GM23248 (cell line): ENCODE measurements at regions not wholly inside any gene's neighbourhood (a gene's known extent, or its start where the extent isn't known, plus 50 kb on each side); places are given as distances from the start of the nearest gene placed in this dataset.

ENCODE experiments used
- DNase-seq: peaks from one replicate; pipeline ENCODE4 v3.0.0-alpha.2; 2015
- H2AFZ ChIP-seq: fragments of 200-600 bp; sonication (generic); 2 replicates; pipeline ENCODE4 v1.6.1; 2016; ENCODE audit warnings: antibody characterized with exemption
- H3F3A ChIP-seq: fragments of 200-600 bp; sonication (generic); 2 replicates; pipeline ENCODE4 v1.6.1; 2016; ENCODE audit warnings: mild to moderate bottlenecking, antibody characterized with exemption, mixed run types; ENCODE audit not compliant: insufficient read depth
- H3K27ac ChIP-seq: fragments of 200-600 bp; sonication (generic); 2 replicates; pipeline ENCODE4 v1.5.1; 2016; ENCODE audit warnings: mild to moderate bottlenecking
- H3K27me3 ChIP-seq: fragments of 200-600 bp; sonication (generic); replicated peaks from 2 replicates; pipeline ENCODE4 v1.6.1; 2016; ENCODE audit warnings: mild to moderate bottlenecking; ENCODE audit not compliant: insufficient read depth
- H3K36me3 ChIP-seq: fragments of 200-600 bp; sonication (generic); 2 replicates; pipeline ENCODE4 v1.6.1; 2016; ENCODE audit warnings: low read depth, mild to moderate bottlenecking
- H3K4me1 ChIP-seq: fragments of 200-600 bp; sonication (generic); 2 replicates; pipeline ENCODE4 v1.6.1; 2016; ENCODE audit warnings: mild to moderate bottlenecking; ENCODE audit not compliant: insufficient read depth
- H3K4me2 ChIP-seq: fragments of 200-600 bp; sonication (generic); one replicate; pipeline ENCODE4 v1.6.1; 2016; ENCODE audit warnings: mild to moderate bottlenecking; ENCODE audit not compliant: unreplicated experiment
- H3K4me3 ChIP-seq: fragments of 200-600 bp; sonication (generic); 2 replicates; pipeline ENCODE4 v1.5.1; 2016; ENCODE audit warnings: mild to moderate bottlenecking
- H3K79me2 ChIP-seq: fragments of 200-600 bp; sonication (generic); 2 replicates; pipeline ENCODE4 v1.6.1; 2016; ENCODE audit warnings: mild to moderate bottlenecking; ENCODE audit not compliant: insufficient read depth
- H3K9ac ChIP-seq: fragments of 200-600 bp; sonication (generic); 2 replicates; pipeline ENCODE4 v1.6.1; 2016; ENCODE audit warnings: mild to moderate bottlenecking
- H3K9me2 ChIP-seq: fragments of 200-600 bp; sonication (generic); 2 replicates; pipeline ENCODE4 v1.6.1; 2016; ENCODE audit warnings: mixed run types, mild to moderate bottlenecking, moderate library complexity; ENCODE audit not compliant: insufficient read depth
- H3K9me3 ChIP-seq: fragments of 200-600 bp; sonication (generic); one replicate; pipeline ENCODE4 v1.6.1; 2017; ENCODE audit warnings: low read depth
- H4K20me1 ChIP-seq: fragments of 200-600 bp; sonication (generic); 2 replicates; pipeline ENCODE4 v1.6.0; 2016; ENCODE audit not compliant: insufficient read depth
- EZH2 ChIP-seq: fragments of 200-600 bp; sonication (generic); IDR thresholded peaks from 2 replicates; pipeline ENCODE4 v1.6.1; 2018; ENCODE audit warnings: antibody characterized with exemption, mild to moderate bottlenecking; ENCODE audit not compliant: insufficient read depth, poor library complexity, severe bottlenecking
- EZH2phosphoT487 ChIP-seq: fragments of 200-600 bp; sonication (generic); IDR thresholded peaks from 2 replicates; pipeline ENCODE4 v1.6.1; 2018; ENCODE audit warnings: antibody characterized with exemption, moderate library complexity, mild to moderate bottlenecking, low read depth; ENCODE audit not compliant: insufficient read depth
- WGBS, 2 experiments: methylation state at CpG; one replicate each; pipeline ENCODE4 v1.1.6; 2015 to 2017; ENCODE audit warnings: low lambda C conversion rate in 2 of 2, low coverage in 1 of 2; ENCODE audit errors: missing lambda C conversion rate in 2 of 2; 5-methylcytosine and 5-hydroxymethylcytosine counted together
- in situ Hi-C: fragments of 300-500 bp; cut with MboI; formaldehyde crosslinking; loops from 2 replicates; pipeline ENCODE4 v1.15.0; 2020

GRCh38 chr4:104906276-104906675 lies 240.4 kb upstream of the TET2 start:
- no peak for DNase-seq
- Histone ChIP-seq H3K4me2 (no peak overlapping the region), H3K79me2 (no peaks in the 10 kb centered on the region), H3K9ac (no peak overlapping the region), H3K4me3 (no peak overlapping the region), H3K4me1 (no peaks in the 10 kb centered on the region), H2AFZ (no peak overlapping the region), H3K9me3 (no peaks in the 10 kb centered on the region), H4K20me1 (no peaks in the 10 kb centered on the region), H3K9me2 (no peaks in the 10 kb centered on the region), H3F3A (no peaks in the 10 kb centered on the region), H3K36me3 (no peaks in the 10 kb centered on the region), H3K27ac (no peak overlapping the region), H3K27me3 (no peaks in the 10 kb centered on the region)
- in situ Hi-C loops = no loop called here
- TF ChIP-seq EZH2 (no peak), EZH2phosphoT487 (no peak)
- 0% methylated on average over 2 of the region's 2 CpGs for WGBS, 2 experiments

GRCh38 chr4:104907074-104907649 lies 239.5 kb upstream of the TET2 start:
- H3K4me2 ChIP-seq = no peak overlapping the region
- DNase-seq = no peak
- no peak overlapping the region for H2AFZ ChIP-seq
- no peaks in the 10 kb centered on the region for H3K79me2 ChIP-seq
- no peak overlapping the region for H3K9ac ChIP-seq
- WGBS, 2 experiments = 15 to 17% methylated on average over 12 of the region's 12 CpGs
- H3K36me3 ChIP-seq = no peaks in the 10 kb centered on the region
- H3K9me2 ChIP-seq = no peaks in the 10 kb centered on the region
- TF ChIP-seq EZH2 = no peak
- no peak for TF ChIP-seq EZH2phosphoT487
- no peak overlapping the region for H3K27ac ChIP-seq
- H4K20me1 ChIP-seq = no peaks in the 10 kb centered on the region
- H3K27me3 ChIP-seq = no peaks in the 10 kb centered on the region
- in situ Hi-C loops = no loop called here
- no peaks in the 10 kb centered on the region for H3K9me3 ChIP-seq
- no peaks in the 10 kb centered on the region for H3F3A ChIP-seq
- H3K4me1 ChIP-seq = no peaks in the 10 kb centered on the region
- H3K4me3 ChIP-seq = no peak overlapping the region

- in situ Hi-C loops = no loop called here
- Histone ChIP-seq H3K4me3 (no peak overlapping the region), H3F3A (no peaks in the 10 kb centered on the region), H3K36me3 (no peaks in the 10 kb centered on the region), H3K79me2 (no peaks in the 10 kb centered on the region), H3K9ac (no peak overlapping the region), H3K27me3 (no peaks in the 10 kb centered on the region), H2AFZ (no peak overlapping the region), H3K9me2 (no peaks in the 10 kb centered on the region), H3K4me1 (no peaks in the 10 kb centered on the region), H3K4me2 (no peak overlapping the region), H3K9me3 (no peaks in the 10 kb centered on the region), H4K20me1 (no peaks in the 10 kb centered on the region), H3K27ac (no peak overlapping the region)
- WGBS, 2 experiments = 0 to 3% methylated on average over 1 of the region's 1 CpG
- TF ChIP-seq EZH2 (no peak), EZH2phosphoT487 (no peak)
- no peak for DNase-seq
These were observed 238.7 kb upstream of the TET2 start for GRCh38 chr4:104907991-104908390.

GRCh38 chr4:104909376-104909775 lies 237.3 kb upstream of the TET2 start:
- Histone ChIP-seq H3K4me3 (no peak overlapping the region), H3K27ac (no peak overlapping the region), H3K27me3 (no peaks in the 10 kb centered on the region), H3K9me3 (no peaks in the 10 kb centered on the region), H2AFZ (no peak overlapping the region), H3K36me3 (no peaks in the 10 kb centered on the region), H3K9me2 (no peaks in the 10 kb centered on the region), H3K9ac (no peak overlapping the region), H3K4me1 (no peaks in the 10 kb centered on the region), H3K79me2 (no peaks in the 10 kb centered on the region), H3K4me2 (no peak overlapping the region), H4K20me1 (no peaks in the 10 kb centered on the region), H3F3A (no peaks in the 10 kb centered on the region)
- in situ Hi-C loops = no loop called here
- WGBS, 2 experiments = 14 to 19% methylated on average over 1 of the region's 1 CpG
- no peak for DNase-seq
- TF ChIP-seq EZH2phosphoT487 (no peak), EZH2 (no peak)

- no peak overlapping the region for H3K4me3 ChIP-seq
- H3K9ac ChIP-seq = no peak overlapping the region
- no peak overlapping the region for H3K27ac ChIP-seq
- H3K9me2 ChIP-seq = no peaks in the 10 kb centered on the region
- DNase-seq = no peak
- H3F3A ChIP-seq = no peaks in the 10 kb centered on the region
- WGBS, 2 experiments = 0 to 3% methylated on average over 1 of the region's 1 CpG
- no peaks in the 10 kb centered on the region for H3K36me3 ChIP-seq
- no peaks in the 10 kb centered on the region for H4K20me1 ChIP-seq
- H3K4me1 ChIP-seq = no peaks in the 10 kb centered on the region
- no peak for TF ChIP-seq EZH2phosphoT487
- in situ Hi-C loops = no loop called here
- no peaks in the 10 kb centered on the region for H3K79me2 ChIP-seq
- no peak overlapping the region for H2AFZ ChIP-seq
- no peaks in the 10 kb centered on the region for H3K9me3 ChIP-seq
- H3K27me3 ChIP-seq = no peaks in the 10 kb centered on the region
- H3K4me2 ChIP-seq = no peak overlapping the region
These were observed 234.2 kb upstream of the TET2 start for GRCh38 chr4:104912518-104912917.
